Adrenal gland (tissue), 5 donors: ENCODE measurements at regions not wholly inside any gene's neighbourhood (a gene's known extent, or its start where the extent isn't known, plus 50 kb on each side); places are given as distances from the start of the nearest gene placed in this dataset.

Experiments
- CTCF ChIP-seq, 6 experiments: fragments of 450-650 bp in 4 of 6; fragments of 200-600 bp in 2 of 6; sonication (generic) in 1 of 6; IDR thresholded peaks; 1 replicate in 5 of 6; 2 replicates in 1 of 6; pipeline versions ENCODE4 v1.5.1 to v1.8.0; 2016 to 2021; ENCODE audit warnings: antibody characterized with exemption in 6 of 6, mild to moderate bottlenecking in 2 of 6, moderate library complexity in 1 of 6
- POLR2A ChIP-seq, 2 donors: fragments of 450-650 bp; IDR thresholded peaks; one replicate each; pipeline ENCODE4 v1.6.1; 2017; ENCODE audit warnings: antibody characterized with exemption in 2 of 2, mild to moderate bottlenecking in 2 of 2, moderate library complexity in 1 of 2
- donor health status: DM: no; HTN: no; CAD: no.

- TF ChIP-seq CTCF (IDR thresholded peaks at IDR 0.05) (no peak), POLR2A (IDR thresholded peaks at IDR 0.05) (no peak)
Observed at GRCh38 chr17:52831536-52831935, 673.0 kb upstream of the CA10 start.
